Left renal cortex interstitium (tissue), 4 donors: ENCODE measurements at regions not wholly inside any gene's neighbourhood (a gene's known extent, or its start where the extent isn't known, plus 50 kb on each side); places are given as distances from the start of the nearest gene placed in this dataset.

Experiments used
- DNase-seq, 4 donors: peaks; one replicate each; pipeline ENCODE4 v3.0.0-alpha.2; 2013; ENCODE audit warnings: low read depth in 4 of 4, low spot score in 2 of 4, missing footprints in 1 of 4

DNA sequence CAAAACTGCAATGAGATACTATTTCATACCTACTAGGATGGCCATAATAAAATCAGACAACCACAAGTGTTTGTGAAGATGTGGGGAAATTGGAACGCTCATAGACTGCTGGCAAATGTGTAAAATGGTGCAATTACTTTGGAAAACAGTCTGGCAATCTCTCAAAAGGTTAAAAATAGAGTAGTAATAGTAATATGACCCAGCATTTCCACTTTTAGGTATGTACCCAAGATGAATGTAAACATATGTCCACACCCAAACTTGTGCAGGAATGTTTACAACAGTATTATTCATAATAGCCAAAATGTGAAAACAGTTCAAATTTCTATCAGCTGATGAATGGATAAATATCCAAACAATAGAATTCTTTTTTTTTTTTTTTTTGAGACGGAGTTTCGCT lies 731.6 kb upstream of the ANKRD30A start:
- DNase-seq, result no peak

DNA sequence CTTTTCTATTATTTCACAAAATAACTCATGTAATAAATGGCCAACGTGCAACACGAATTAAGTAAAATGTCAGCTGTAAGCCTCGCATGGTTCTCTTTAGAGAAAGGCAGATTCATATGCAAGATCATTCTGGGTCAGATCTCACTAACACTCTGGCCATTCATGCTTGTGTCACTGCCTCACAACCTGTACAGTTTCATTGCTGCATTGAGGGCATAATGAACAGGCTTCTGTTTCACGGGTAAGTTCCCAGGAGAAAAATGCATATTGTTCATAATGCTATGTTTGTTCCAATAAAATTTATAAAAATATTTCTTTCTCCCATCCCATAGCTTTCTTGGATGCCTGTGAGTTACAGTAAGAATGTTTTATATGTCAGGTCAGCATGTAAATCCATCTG lies 734.0 kb upstream of the ANKRD30A start:
- no peak for DNase-seq

DNA sequence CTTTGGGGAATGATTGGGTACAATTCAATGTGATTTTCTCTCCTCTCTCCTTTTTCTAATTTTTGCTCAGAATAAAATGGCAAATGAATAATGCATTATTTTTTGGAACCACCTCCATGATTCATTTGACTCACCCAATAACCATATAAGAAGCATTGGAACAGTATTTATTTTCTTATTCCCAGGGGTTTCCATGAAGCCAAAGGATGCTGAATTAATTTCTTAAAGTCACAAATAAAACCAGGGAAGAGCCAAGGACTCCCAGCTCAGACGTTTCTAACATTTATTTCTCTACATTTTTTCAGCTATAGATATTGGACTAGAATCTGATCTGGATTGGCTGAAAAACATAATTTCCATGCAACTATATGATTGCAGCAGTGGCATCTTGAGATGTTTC lies 735.2 kb upstream of the ANKRD30A start:
- no peak for DNase-seq

- DNase-seq, result no peak
Observed at GRCh38 chr10:36388166-36388565, 737.2 kb upstream of the ANKRD30A start.

DNA sequence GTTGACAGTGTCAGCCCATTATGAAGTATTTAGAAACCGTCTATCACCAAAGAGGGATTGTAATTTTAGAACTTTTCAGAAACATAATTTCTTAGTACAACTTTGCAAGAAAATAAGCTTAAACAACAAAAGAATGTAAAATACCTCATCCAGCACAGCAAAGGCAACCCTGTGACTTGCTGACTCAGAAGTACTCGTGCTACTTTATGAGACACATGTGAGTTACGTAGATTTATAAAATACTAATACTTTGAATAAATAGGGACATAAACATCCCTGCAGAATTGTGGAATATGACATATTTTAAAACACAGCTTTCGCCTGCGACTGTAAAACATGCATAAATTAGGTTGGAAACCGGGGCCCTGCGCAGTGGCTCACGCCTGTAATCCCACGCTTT lies 739.7 kb upstream of the ANKRD30A start:
- no peak for DNase-seq

GRCh38 chr10:36383349-36383748 lies 741.3 kb upstream of the FZD8 start:
- no peak for DNase-seq

DNA sequence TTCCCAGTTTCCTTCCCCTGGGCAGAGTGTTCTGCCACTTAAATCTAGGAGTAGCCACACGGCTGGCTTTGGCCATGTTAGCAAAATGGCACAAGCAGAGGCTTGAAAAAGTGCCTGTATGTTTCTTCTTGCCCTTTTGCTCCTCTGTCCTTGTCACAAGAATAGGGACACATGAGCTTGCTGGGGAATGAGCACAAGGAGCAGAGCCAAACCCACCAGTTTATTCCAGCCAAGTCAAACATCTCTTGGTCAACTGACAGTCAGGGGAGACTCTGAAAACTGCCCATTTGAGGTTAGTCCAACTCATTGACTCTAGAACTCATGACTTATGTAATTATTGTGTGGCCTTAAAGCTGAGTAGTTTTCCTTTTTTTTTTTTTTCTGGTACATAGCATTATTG lies 739.7 kb upstream of the FZD8 start:
- no peak for DNase-seq

- DNase-seq, result no peak
Observed at GRCh38 chr10:36380538-36380937, 738.4 kb upstream of the FZD8 start.

DNA sequence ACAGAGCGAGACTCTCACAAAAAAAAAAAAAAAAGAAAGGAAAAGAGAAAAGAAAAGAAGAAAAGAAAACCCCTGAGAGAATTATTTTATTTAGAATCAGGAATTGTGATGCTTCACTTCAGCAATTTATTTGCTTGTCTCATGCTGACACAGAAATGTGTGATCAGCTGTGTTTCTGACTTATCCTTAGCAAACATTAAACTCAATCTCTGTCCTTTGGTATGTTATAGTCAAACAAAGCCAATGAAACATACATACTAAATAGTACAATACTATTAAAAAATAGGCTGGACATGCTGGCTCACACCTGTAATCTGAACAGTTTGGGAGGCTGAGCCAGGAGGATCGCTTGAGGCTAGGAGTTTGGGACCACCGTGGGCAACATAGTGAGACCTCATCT lies 733.0 kb upstream of the FZD8 start:
- DNase-seq, result no peak

- DNase-seq, result no peak
Observed at GRCh38 chr10:36373424-36374096, 731.5 kb upstream of the FZD8 start.

GRCh38 chr10:36367362-36367761 lies 725.3 kb upstream of the FZD8 start:
- no peak for DNase-seq

DNA sequence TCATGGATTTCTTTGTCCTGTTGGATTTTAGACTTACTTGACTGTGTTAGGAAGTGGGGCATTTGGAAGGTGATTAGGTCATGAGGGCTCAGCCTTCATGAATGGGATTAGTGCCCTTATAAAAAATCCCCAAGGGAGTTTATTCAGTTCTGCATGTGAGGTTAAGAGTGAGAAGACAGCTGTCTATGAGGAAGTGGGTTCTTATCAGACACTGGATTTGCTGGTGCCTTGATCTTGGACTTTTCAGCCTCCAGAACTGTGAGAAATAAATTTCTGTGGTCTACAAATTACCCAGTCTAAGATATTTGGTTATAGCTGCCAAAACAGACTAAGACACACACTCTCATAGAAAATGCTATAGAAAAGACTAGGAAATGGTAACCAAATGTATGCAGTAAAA lies 724.7 kb upstream of the FZD8 start:
- DNase-seq, result no peak

- no peak for DNase-seq
Observed at GRCh38 chr10:36366065-36366464, 724.0 kb upstream of the FZD8 start.

- DNase-seq, result no peak
Observed at GRCh38 chr10:36362257-36362656, 720.2 kb upstream of the FZD8 start.

DNA sequence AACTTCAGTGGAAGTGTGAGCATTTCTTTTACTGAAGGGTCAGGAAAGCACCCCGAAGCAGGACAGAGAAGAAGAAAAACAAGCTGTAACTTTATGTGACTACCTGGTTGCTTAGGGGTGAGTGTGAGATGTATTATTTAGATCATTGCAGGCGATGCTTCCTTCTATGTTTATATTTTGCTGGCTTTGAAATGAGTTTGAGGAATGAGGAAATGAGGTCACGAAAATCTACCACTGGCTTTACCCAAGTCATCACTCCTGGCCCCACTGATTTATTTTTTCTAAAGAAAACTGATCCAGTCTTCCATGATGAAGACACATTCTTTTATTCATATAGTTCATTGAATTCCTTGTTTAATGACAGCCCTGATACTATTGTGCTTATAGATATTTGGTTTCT lies 716.6 kb upstream of the FZD8 start:
- DNase-seq, result no peak

GRCh38 chr10:36354633-36355032 lies 712.5 kb upstream of the FZD8 start:
- DNase-seq, result no peak

DNA sequence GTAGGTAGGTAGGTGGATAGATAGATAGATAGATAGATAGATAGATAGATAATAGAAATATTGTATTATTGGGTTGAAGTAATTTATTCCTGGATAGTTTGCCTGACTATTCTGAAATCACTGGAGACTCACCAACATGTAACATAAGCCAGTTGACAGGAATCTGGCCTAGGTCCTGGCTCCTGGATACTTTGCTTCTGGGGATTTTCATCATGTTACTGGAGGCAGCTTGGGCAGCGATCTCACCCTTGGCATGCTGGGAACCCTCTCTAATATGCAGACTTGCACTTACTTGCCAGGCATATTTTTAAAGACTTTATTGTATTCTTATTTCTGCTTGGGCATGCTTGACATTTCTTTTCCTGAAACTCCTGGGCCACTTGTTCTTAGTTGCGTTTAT lies 709.1 kb upstream of the FZD8 start:
- no peak for DNase-seq

DNA sequence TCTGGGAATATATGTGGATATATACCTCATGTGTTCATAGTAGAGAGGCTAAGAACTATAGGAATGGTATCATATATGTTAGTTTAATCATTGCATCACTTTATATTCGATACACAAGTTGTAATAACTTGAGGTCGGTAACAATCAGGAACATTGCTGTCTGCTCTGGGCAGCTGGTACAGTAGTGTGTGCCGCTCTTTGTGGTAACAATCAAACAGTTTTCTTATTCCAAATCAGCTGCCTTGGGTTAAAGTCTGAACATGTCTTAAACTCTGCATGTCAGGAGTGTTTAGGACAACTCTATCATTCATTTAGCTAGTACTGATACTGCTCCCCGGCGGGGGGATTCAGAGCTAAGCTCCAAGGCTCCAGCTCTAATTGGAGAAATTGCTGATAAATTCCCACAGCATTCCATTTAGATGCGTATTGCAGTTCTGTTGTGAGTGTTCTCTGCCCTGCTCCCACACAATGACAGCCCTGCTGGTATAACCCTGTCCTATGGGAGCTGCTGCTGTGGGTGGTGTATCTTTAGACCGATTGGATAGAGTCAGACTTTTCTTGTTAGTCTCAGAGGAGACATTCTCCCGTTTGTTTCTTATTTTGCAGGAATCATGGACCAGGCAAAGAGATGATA lies 707.5 kb upstream of the FZD8 start:
- DNase-seq, result no peak

DNA sequence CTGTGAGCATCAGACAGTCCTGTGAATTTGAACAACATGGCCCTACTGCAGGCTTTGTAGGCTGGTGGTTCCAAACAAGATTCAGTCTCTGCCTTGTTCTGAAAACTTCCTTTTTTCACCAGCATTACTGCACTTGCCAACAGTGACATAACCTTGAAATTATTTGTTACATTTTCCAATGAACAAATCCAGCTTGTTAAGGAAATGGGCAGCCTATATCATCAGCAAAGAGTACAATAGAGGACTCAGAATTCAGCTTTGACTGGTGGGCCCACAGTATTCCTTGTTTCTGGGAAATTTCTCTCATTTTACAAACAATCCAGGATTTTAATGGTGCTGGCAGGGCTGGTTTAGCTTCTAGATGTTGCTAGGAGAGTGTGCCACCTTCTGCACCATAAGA lies 703.7 kb upstream of the FZD8 start:
- no peak for DNase-seq

DNA sequence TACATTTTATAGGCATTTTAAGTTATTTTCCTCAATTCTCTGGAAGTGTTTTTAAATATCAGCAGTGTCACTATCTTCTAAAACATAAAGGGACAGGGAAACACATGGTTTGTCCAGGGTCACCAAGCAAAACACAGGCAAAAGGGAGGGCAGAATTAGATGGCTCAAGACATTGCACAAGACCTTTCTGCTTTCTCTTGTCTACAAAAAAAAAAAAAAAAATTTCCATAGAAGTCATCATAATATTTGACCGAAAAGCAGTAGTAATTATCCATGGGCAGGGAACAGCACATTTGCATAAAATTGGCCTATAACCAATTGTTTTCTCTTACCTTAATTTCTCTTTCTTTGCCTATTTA lies 703.1 kb upstream of the FZD8 start:
- DNase-seq, result no peak

GRCh38 chr10:36344240-36345174 lies 702.4 kb upstream of the FZD8 start:
- DNase-seq, result no peak

DNA sequence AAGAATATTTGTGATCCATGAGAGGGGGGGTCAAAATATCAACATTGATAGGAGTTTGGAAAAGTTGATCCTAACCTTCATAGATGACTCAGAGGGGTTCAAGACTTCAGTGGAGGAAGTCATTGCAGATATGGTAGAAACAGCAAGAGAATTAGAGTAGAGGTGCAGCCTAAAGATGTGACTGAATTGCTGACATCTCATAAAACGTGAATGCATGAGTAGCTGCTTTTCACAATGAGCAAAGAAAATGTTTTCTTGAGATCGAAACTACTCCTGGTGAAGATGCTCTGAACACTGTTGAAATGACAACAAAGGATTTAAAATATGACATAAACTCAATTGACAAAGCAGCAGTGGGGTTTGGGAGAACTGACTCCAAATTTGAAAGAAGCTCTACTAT lies 700.7 kb upstream of the FZD8 start:
- DNase-seq, result no peak
